Spleen (tissue), 11 donors: ENCODE measurements at regions not wholly inside any gene's neighbourhood (a gene's known extent, or its start where the extent isn't known, plus 50 kb on each side); places are given as distances from the start of the nearest gene placed in this dataset.

Experiments
- DNase-seq: peaks from one replicate; pipeline ENCODE4 v3.0.0-alpha.2; 2020
- H3K27ac ChIP-seq, 8 donors: fragments of 200-600 bp; sonication (generic) in 7 of 8; 1 replicate in 4 of 8; 2 replicates in 4 of 8; pipeline versions ENCODE4 v1.5.0 to v1.8.0; 2016 to 2021; ENCODE audit warnings: inconsistent platforms in 4 of 8, mild to moderate bottlenecking in 4 of 8, moderate library complexity in 1 of 8
- H3K27me3 ChIP-seq, 7 donors: fragments of 200-600 bp; sonication (generic) in 6 of 7; replicated peaks in 1 of 7; 1 replicate in 4 of 7; 2 replicates in 3 of 7; pipeline versions ENCODE4 v1.5.0 to v1.8.0; 2016 to 2021; ENCODE audit warnings: inconsistent platforms in 3 of 7, mild to moderate bottlenecking in 1 of 7
- H3K36me3 ChIP-seq, 6 donors: fragments of 200-600 bp; sonication (generic) in 5 of 6; 1 replicate in 4 of 6; 2 replicates in 2 of 6; pipeline versions ENCODE4 v1.5.0 to v1.8.0; 2016 to 2021; ENCODE audit warnings: inconsistent platforms in 2 of 6
- H3K4me1 ChIP-seq, 6 donors: fragments of 200-600 bp; sonication (generic) in 5 of 6; 1 replicate in 3 of 6; 2 replicates in 3 of 6; pipeline versions ENCODE4 v1.5.0 to v1.8.0; 2016 to 2021; ENCODE audit warnings: inconsistent platforms in 3 of 6
- H3K4me3 ChIP-seq, 8 donors: fragments of 200-600 bp; sonication (generic) in 7 of 8; 1 replicate in 4 of 8; 2 replicates in 4 of 8; pipeline versions ENCODE4 v1.5.0 to v1.8.0; 2016 to 2021; ENCODE audit warnings: inconsistent platforms in 4 of 8, mild to moderate bottlenecking in 4 of 8, moderate library complexity in 2 of 8
- H3K9me3 ChIP-seq, 8 donors: fragments of 200-600 bp; sonication (generic) in 7 of 8; 1 replicate in 4 of 8; 2 replicates in 4 of 8; pipeline versions ENCODE4 v1.5.0 to v1.8.0; 2016 to 2021; ENCODE audit warnings: inconsistent platforms in 4 of 8
- CTCF ChIP-seq, 11 experiments: fragments of 200-600 bp in 7 of 11; fragments of 450-650 bp in 4 of 11; sonication (generic) in 4 of 11; IDR thresholded peaks in 8 of 11; conservative IDR thresholded peaks in 3 of 11; 1 replicate in 7 of 11; 2 replicates in 4 of 11; pipeline versions ENCODE4 v1.4.0 to v1.8.0; 2016 to 2021; ENCODE audit warnings: antibody characterized with exemption in 11 of 11, inconsistent platforms in 4 of 11, mild to moderate bottlenecking in 1 of 11
- POLR2A ChIP-seq, 3 donors: fragments of 450-650 bp; IDR thresholded peaks; one replicate each; pipeline ENCODE4 v1.5.1; 2017; ENCODE audit warnings: antibody characterized with exemption in 3 of 3, mild to moderate bottlenecking in 1 of 3
- POLR2AphosphoS5 ChIP-seq, 3 donors: sonication (generic); formaldehyde crosslinking; IDR thresholded peaks; one replicate each; pipeline ENCODE4 v1.5.1; 2017; ENCODE audit warnings: antibody characterized with exemption in 3 of 3
- WGBS, 5 donors: extraction: QIAGEN DNeasy Blood & Tissue Kit in 3 of 5; methylation state at CpG; one replicate each; pipeline versions ENCODE4 v1.1.5 to v1.1.7; 2013 to 2018; 5-methylcytosine and 5-hydroxymethylcytosine counted together
- intact Hi-C: fragments of 100-400 bp; cut with DNase I; formaldehyde crosslinking; loops from one replicate; pipeline ENCODE4 v1.15.0; 2023; ENCODE audit warnings: low total_unique reads
- donor health status: healthy with polysubstance abuse.
- donor health status: DM: no; HTN: no; CAD: no; lungs with moderate emphysema.
- donor health status: DM: no; HTN: no; CAD: no.
- donor health status: Bipolar disorder and iron deficiency.
- donor health status: healthy.
- donor health status: DM: no; HTN: no; CAD: no.
- donor health status: DM: yes; HTN: yes; CAD: no.

- H3K9me3 ChIP-seq: peaks cover 0 to 12% (median 8%) of the 10 kb centered on the region in 8 donors
- no peak overlapping the region for H3K4me3 ChIP-seq
- H3K27ac ChIP-seq: no peak overlapping the region
- 66 to 78% (median 73%) methylated on average over 7 of the region's 7 CpGs for WGBS, 5 donors
- no peaks in the 10 kb centered on the region for H3K36me3 ChIP-seq
- H3K4me1 ChIP-seq: no peaks in the 10 kb centered on the region
- TF ChIP-seq POLR2A (IDR thresholded peaks at IDR 0.05) (no peak), CTCF (IDR thresholded peaks at IDR 0.05 in 8 of 11, conservative IDR thresholded peaks at IDR 0.05 in 3 of 11) (no peak), POLR2AphosphoS5 (IDR thresholded peaks at IDR 0.05) (no peak)
- intact Hi-C loops: no loop called here
- no peak for DNase-seq
- H3K27me3 ChIP-seq: no peaks in the 10 kb centered on the region
Measured at GRCh38 chr4:163941221-163941905, 446.9 kb downstream of the TMA16 start.

DNA sequence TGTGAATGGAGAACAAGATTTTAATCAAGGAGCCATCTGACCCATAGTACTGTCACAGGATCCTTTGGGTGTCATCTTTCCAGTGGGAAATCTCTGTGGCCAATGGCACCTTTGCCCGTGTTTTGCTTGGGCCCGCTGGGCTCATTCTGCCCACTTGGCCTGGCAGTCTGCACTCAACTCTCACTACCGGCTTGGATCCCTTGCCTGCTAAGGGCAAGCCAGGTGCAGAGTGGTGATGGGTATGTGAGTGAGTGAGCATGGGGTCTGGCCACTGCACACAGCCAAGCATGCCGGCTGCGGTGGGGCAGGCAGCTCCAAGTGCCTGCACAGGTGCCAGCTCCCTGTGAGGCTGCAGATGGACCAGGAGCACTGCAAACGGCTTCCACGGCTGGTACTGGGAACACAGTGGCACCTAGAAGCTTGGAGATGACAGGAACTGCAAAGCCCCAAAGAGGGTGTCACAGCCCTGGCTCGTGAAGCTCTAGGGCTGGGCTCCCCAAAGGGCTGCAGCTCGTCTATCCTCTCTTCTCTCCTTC is 454.5 kb downstream of the TMA16 start:
- H3K36me3 ChIP-seq: no peaks in the 10 kb centered on the region
- TF ChIP-seq POLR2AphosphoS5 (IDR thresholded peaks at IDR 0.05): no peak
- no peak for TF ChIP-seq POLR2A (IDR thresholded peaks at IDR 0.05)
- no peak for TF ChIP-seq CTCF (IDR thresholded peaks at IDR 0.05 in 8 of 11, conservative IDR thresholded peaks at IDR 0.05 in 3 of 11)
- H3K9me3 ChIP-seq: peaks cover 0 to 7% (median 0%) of the 10 kb centered on the region in 8 donors
- H3K27me3 ChIP-seq: no peaks in the 10 kb centered on the region
- no peak overlapping the region for H3K27ac ChIP-seq
- no peak overlapping the region for H3K4me3 ChIP-seq
- H3K4me1 ChIP-seq: no peaks in the 10 kb centered on the region
- intact Hi-C loops: no loop called here
- WGBS, 5 donors: 74 to 95% (median 84%) methylated on average over 5 to 9 of the region's 9 CpGs
- no peak for DNase-seq

DNA sequence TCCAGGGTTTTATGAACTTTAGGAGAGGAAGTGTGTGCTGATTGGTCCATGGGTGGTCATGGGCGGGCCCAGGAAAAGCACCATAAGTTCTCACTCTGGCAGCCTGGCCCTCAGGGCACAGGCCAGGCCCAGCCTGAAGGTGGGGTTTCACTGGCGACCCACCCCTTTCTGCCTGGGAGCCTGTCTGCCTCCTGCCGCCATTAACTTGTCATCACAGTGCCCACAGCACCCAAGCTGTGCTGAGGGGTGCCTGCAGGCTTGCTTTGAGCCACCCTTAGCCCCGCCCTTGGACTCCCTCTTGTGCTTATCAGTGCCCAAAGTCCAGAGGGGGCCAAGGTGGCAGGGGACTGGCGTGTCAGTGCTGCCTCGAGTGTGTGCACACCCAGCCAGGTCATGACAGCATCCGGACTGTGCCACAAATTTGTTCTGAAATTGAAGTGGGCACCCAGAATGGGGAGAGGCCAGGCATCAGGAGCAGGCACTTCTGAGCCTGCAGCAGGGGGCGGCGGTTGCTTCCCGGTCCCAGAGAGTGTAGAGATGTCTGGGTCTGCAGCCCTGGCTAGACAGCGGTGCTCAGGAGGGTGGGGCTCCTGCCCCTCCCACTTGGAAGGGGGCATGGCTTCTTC is 455.6 kb downstream of the TMA16 start:
- Histone ChIP-seq H3K4me1 (no peaks in the 10 kb centered on the region), H3K9me3 (peaks cover 0 to 7% (median 0%) of the 10 kb centered on the region in 8 donors), H3K27ac (no peak overlapping the region), H3K27me3 (no peaks in the 10 kb centered on the region), H3K4me3 (no peak overlapping the region), H3K36me3 (no peaks in the 10 kb centered on the region)
- TF ChIP-seq CTCF (IDR thresholded peaks at IDR 0.05 in 8 of 11, conservative IDR thresholded peaks at IDR 0.05 in 3 of 11): no peak
- TF ChIP-seq POLR2AphosphoS5 (IDR thresholded peaks at IDR 0.05): no peak
- TF ChIP-seq POLR2A (IDR thresholded peaks at IDR 0.05): no peak
- 82 to 92% (median 86%) methylated on average over 7 to 11 of the region's 11 CpGs for WGBS, 5 donors
- intact Hi-C loops: no loop called here
- no peak for DNase-seq

DNA sequence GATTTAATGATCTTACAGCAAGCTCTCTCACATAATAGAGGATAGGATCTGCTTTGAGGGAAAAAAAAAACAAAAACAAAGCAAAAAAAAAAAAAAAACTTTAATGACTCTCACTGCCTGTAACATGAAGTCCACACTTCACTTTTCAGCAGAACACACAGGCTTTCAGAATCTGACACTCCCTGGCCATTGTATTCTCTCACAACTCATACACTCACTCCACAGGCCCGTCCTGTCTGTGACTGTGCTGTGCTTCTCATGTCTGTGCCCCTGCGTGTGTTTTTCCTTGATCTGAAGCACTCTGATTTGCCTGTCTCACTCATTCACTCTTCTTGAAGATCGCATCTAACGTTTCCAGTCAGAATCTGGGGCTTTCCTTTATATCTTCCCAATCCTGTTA is 460.8 kb downstream of the TMA16 start:
- TF ChIP-seq CTCF (IDR thresholded peaks at IDR 0.05 in 8 of 11, conservative IDR thresholded peaks at IDR 0.05 in 3 of 11) (no peak), POLR2AphosphoS5 (IDR thresholded peaks at IDR 0.05) (no peak), POLR2A (IDR thresholded peaks at IDR 0.05) (no peak)
- Histone ChIP-seq H3K4me3 (no peak overlapping the region), H3K4me1 (no peaks in the 10 kb centered on the region), H3K27ac (no peak overlapping the region), H3K36me3 (no peaks in the 10 kb centered on the region), H3K27me3 (no peaks in the 10 kb centered on the region), H3K9me3 (peaks cover 0 to 3% (median 0%) of the 10 kb centered on the region in 8 donors)
- intact Hi-C loops: no loop called here
- DNase-seq: no peak
- 66 to 83% (median 74%) methylated on average over 4 of the region's 4 CpGs for WGBS, 5 donors
